HCT116 (cell line): ENCODE measurements at regions not wholly inside any gene's neighbourhood (a gene's known extent, or its start where the extent isn't known, plus 50 kb on each side); places are given as distances from the start of the nearest gene placed in this dataset.
"Not testable (repeated sequence)": the region's sequence is repeated elsewhere in the genome, so short reads cannot be mapped to it uniquely, and the experiment has no call there.

Experiments
- ATAC-seq: fragments of 200-7000 bp; cut with Tn5 transposase; 2 replicates; pipeline ENCODE4 v1.9.1; 2020; ENCODE audit warnings: mild to moderate bottlenecking, moderate library complexity
- BruUV-seq: library from RNA; stranded (reverse); fragments of 400-500 nt; replicated peaks from 2 replicates; lab custom pipeline; 2021; lab: Mats Ljungman, UMichigan
- CTCF ChIA-PET: fragments of 300-600 bp; sonication (Branson Sonifier 250); formaldehyde crosslinking; loops from one replicate; lab custom pipeline; 2021; ENCODE audit warnings: antibody characterized with exemption; lab: Charles Lee
- POLR2A ChIA-PET: fragments of 300-600, 350-600 bp; sonication (Branson Sonifier 250); formaldehyde crosslinking; loops from one replicate; lab custom pipeline; 2021; ENCODE audit warnings: antibody characterized with exemption; lab: Charles Lee
- RAD21 ChIA-PET, 2 experiments: fragments of 300-600 bp; sonication (Branson Sonifier 250); formaldehyde crosslinking; loops; one replicate each; lab custom pipeline; 2023; ENCODE audit warnings: low total read pairs in 2 of 2; ENCODE audit not compliant: uncharacterized antibody in 2 of 2, unreplicated experiment in 2 of 2, low non-redundant PET in 1 of 2; lab: Charles Lee
- DNase-seq: peaks from one replicate; pipeline ENCODE4 v3.0.0-alpha.2; 2010; ENCODE audit warnings: low read depth, low spot score
- H2AFZ ChIP-seq: fragments of 200-600 bp; shearing (Covaris generic), sonication (generic); 2 replicates; pipeline ENCODE4 v1.6.1; 2017; ENCODE audit warnings: low read depth, mixed run types, mixed read lengths, antibody characterized with exemption, low read length; ENCODE audit not compliant: poor library complexity, severe bottlenecking
- H3K27ac ChIP-seq: 2 replicates; pipeline ENCODE4 v1.5.1; 2012; ENCODE audit warnings: low read depth, low read length
- H3K27me3 ChIP-seq: fragments of 200-600 bp; sonication (generic); 2 replicates; pipeline ENCODE4 v1.6.1; 2016; ENCODE audit warnings: mixed run types, low read length, mixed read lengths; ENCODE audit not compliant: insufficient read depth
- H3K36me3 ChIP-seq, 2 experiments: fragments of 200-500 bp in 1 of 2; fragments of 200-600 bp in 1 of 2; sonication (Bioruptor generic) in 1 of 2; sonication (generic) in 1 of 2; 2 replicates each; pipeline versions ENCODE4 v1.5.1 to v1.6.1; 2014 to 2016; ENCODE audit warnings: low read length in 2 of 2, inconsistent platforms in 1 of 2, mixed read lengths in 1 of 2, mixed run types in 1 of 2; ENCODE audit not compliant: insufficient read depth in 2 of 2, control insufficient read depth in 1 of 2
- H3K4me1 ChIP-seq, 2 experiments: fragments of 200-600 bp in 1 of 2; sonication (generic) in 1 of 2; 2 replicates each; pipeline versions ENCODE4 v1.5.1 to v1.6.1; 2012 to 2017; ENCODE audit warnings: low read length in 2 of 2, inconsistent platforms in 1 of 2, mild to moderate bottlenecking in 1 of 2, mixed read lengths in 1 of 2, mixed run types in 1 of 2, moderate library complexity in 1 of 2; ENCODE audit not compliant: insufficient read depth in 2 of 2, control insufficient read depth in 1 of 2
- H3K4me2 ChIP-seq: fragments of 200-600 bp; sonication (generic); 2 replicates; pipeline ENCODE4 v1.6.1; 2017; ENCODE audit warnings: mixed run types, low read length, mixed read lengths
- H3K4me3 ChIP-seq, 2 experiments: fragments of 200-600 bp in 1 of 2; sonication (generic) in 1 of 2; replicated peaks in 1 of 2; 2 replicates each; pipeline ENCODE4 v1.5.1; 2011 to 2016; ENCODE audit warnings: low read length in 2 of 2, control low read depth in 1 of 2, low read depth in 1 of 2, mild to moderate bottlenecking in 1 of 2, mixed read lengths in 1 of 2, mixed run types in 1 of 2
- H3K79me2 ChIP-seq: fragments of 200-600 bp; sonication (generic); 2 replicates; pipeline ENCODE4 v1.6.1; 2017; ENCODE audit warnings: mild to moderate bottlenecking, mixed run types, low read length, moderate library complexity, mixed read lengths; ENCODE audit not compliant: insufficient read depth
- H3K9ac ChIP-seq: fragments of 200-600 bp; sonication (generic); 2 replicates; pipeline ENCODE4 v1.6.1; 2016; ENCODE audit warnings: low read length, mixed read lengths
- H3K9me2 ChIP-seq: fragments of 200-600 bp; sonication (generic), shearing (Covaris generic); 2 replicates; pipeline ENCODE4 v1.6.1; 2017; ENCODE audit warnings: mixed run types, mild to moderate bottlenecking, moderate library complexity; ENCODE audit not compliant: insufficient read depth
- H3K9me3 ChIP-seq, 2 experiments: fragments of 200-500 bp in 1 of 2; fragments of 200-600 bp in 1 of 2; sonication (Bioruptor generic) in 1 of 2; sonication (generic) in 1 of 2; 2 replicates each; pipeline ENCODE4 v1.6.1; 2014 to 2017; ENCODE audit warnings: low read length in 2 of 2, mixed read lengths in 2 of 2, inconsistent platforms in 1 of 2, low read depth in 1 of 2, mild to moderate bottlenecking in 1 of 2, mixed run types in 1 of 2, moderate library complexity in 1 of 2; ENCODE audit not compliant: control insufficient read depth in 1 of 2, insufficient read depth in 1 of 2
- H4K20me1 ChIP-seq: fragments of 200-600 bp; sonication (generic), shearing (Covaris generic); 2 replicates; pipeline ENCODE4 v1.6.1; 2017; ENCODE audit warnings: mixed run types, mild to moderate bottlenecking, moderate library complexity; ENCODE audit not compliant: insufficient read depth
- ATF3 ChIP-seq: IDR thresholded peaks from 2 replicates; pipeline ENCODE4 v1.6.1; 2012
- CBX3 ChIP-seq: IDR thresholded peaks from 2 replicates; pipeline ENCODE4 v1.6.1; 2012; ENCODE audit warnings: low read depth
- FOSL1 ChIP-seq: IDR thresholded peaks from 2 replicates; pipeline ENCODE4 v1.6.1; 2012; ENCODE audit warnings: low read depth
- MAX ChIP-seq: IDR thresholded peaks from 2 replicates; pipeline ENCODE4 v1.6.1; 2012
- SP1 ChIP-seq: IDR thresholded peaks from 2 replicates; pipeline ENCODE4 v1.6.1; 2012; ENCODE audit warnings: low read depth
- TCF7L2 ChIP-seq: IDR thresholded peaks from 2 replicates; pipeline ENCODE4 v1.7.0; 2011; ENCODE audit warnings: borderline replicate concordance, inconsistent platforms; ENCODE audit not compliant: insufficient read depth, insufficient read length; ENCODE audit errors: extremely low read depth
- YY1 ChIP-seq: IDR thresholded peaks from 2 replicates; pipeline ENCODE4 v1.6.1; 2011; ENCODE audit warnings: low read length, low read depth, moderate library complexity, mild to moderate bottlenecking; ENCODE audit not compliant: insufficient replicate concordance; ENCODE audit errors: extremely low read depth
- intact Hi-C: fragments of 100-400 bp; cut with micrococcal nuclease; formaldehyde crosslinking; loops from 2 replicates; pipeline ENCODE4 v1.10.0; 2022

GRCh38 chr7:125814100-125814499, 884.5 kb upstream of the POT1 start:
- TF ChIP-seq YY1 (no peak), TCF7L2 (no peak), SP1 (no peak), MAX (no peak), FOSL1 (no peak), ATF3 (no peak), CBX3 (no peak)
- ChIA-PET POLR2A (no interaction called here), CTCF (no interaction called here), RAD21 (no interaction called here)
- no peaks in the 10 kb centered on the region; the same call in 1 of the 2 replicates for H4K20me1 ChIP-seq
- no peaks in the 10 kb centered on the region for H3K27me3 ChIP-seq
- no TSS peak for BruUV-seq
- H3K9ac ChIP-seq: no peak overlapping the region
- no peaks in the 10 kb centered on the region for H3K4me1 ChIP-seq
- no peaks in the 10 kb centered on the region for H3K9me3 ChIP-seq
- DNase-seq: no peak
- no peaks in the 10 kb centered on the region for H3K36me3 ChIP-seq
- H3K4me2 ChIP-seq: no peak overlapping the region
- H3K9me2 ChIP-seq: no peaks in the 10 kb centered on the region
- H3K27ac ChIP-seq: no peak overlapping the region
- H2AFZ ChIP-seq: no peak overlapping the region
- H3K79me2 ChIP-seq: no peaks in the 10 kb centered on the region
- no peak for ATAC-seq
- no peak overlapping the region for H3K4me3 ChIP-seq
- intact Hi-C loops: no loop called here

GRCh38 chr7:125806491-125806890, 876.9 kb upstream of the POT1 start:
- H2AFZ ChIP-seq, POLR2A ChIA-PET, H3K4me1 ChIP-seq, H3K9me3 ChIP-seq, H3K9me2 ChIP-seq, ATAC-seq, DNase-seq, H3K27ac ChIP-seq, H3K9ac ChIP-seq, CTCF ChIA-PET, H3K36me3 ChIP-seq, BruUV-seq, H3K4me3 ChIP-seq, H4K20me1 ChIP-seq, RAD21 ChIA-PET, intact Hi-C loops, H3K4me2 ChIP-seq, H3K79me2 ChIP-seq, H3K27me3 ChIP-seq: not testable (repeated sequence)
